ENCODE measurements at regions not wholly inside any gene's neighbourhood (a gene's known extent, or its start where the extent isn't known, plus 50 kb on each side); places are given as distances from the start of the nearest gene placed in this dataset.

DNA sequence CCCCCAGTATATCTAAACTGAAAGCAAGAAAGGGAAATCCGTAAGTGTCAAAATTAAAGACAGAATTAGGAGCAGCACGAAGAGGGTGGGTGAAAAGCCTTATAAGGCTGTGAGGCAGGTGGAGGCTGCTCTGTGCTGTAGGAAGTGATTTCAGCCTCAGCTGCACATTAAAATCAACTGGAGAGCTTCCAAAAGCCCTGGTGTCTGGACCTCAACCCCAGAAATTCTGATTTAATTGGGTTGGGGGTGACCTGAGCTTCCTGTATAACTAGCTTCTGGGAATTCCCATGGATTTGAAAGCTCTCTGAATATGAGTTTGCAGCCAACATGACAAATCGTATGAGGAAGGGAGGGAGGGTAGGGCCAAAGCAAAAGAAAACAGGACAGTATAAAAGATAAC, 242.4 kb upstream of the TMTC4 start:
- no peaks in the 10 kb centered on the region for H3K27me3 ChIP-seq
- DNase-seq (ENCODE audit: extremely low spot score in 2 of 2), result no peak
- intact Hi-C loops (cut with DNase I), result no loop called here
- no peaks in the 10 kb centered on the region for H3K36me3 ChIP-seq
- H3K4me1 ChIP-seq, result no peaks in the 10 kb centered on the region
- no peak overlapping the region for H3K27ac ChIP-seq
- TF ChIP-seq POLR2A (IDR thresholded peaks at IDR 0.05), result no peak
- TF ChIP-seq, protein P1, sequence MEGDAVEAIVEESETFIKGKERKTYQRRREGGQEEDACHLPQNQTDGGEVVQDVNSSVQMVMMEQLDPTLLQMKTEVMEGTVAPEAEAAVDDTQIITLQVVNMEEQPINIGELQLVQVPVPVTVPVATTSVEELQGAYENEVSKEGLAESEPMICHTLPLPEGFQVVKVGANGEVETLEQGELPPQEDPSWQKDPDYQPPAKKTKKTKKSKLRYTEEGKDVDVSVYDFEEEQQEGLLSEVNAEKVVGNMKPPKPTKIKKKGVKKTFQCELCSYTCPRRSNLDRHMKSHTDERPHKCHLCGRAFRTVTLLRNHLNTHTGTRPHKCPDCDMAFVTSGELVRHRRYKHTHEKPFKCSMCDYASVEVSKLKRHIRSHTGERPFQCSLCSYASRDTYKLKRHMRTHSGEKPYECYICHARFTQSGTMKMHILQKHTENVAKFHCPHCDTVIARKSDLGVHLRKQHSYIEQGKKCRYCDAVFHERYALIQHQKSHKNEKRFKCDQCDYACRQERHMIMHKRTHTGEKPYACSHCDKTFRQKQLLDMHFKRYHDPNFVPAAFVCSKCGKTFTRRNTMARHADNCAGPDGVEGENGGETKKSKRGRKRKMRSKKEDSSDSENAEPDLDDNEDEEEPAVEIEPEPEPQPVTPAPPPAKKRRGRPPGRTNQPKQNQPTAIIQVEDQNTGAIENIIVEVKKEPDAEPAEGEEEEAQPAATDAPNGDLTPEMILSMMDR (IDR thresholded peaks at IDR 0.05), result no peak
- no peak for TF ChIP-seq POLR2AphosphoS5 (IDR thresholded peaks at IDR 0.05; ENCODE audit: insufficient read depth in 1 of 2, low read depth in 1 of 2)
- H3K9me3 ChIP-seq, result no peaks in the 10 kb centered on the region
- H3K4me3 ChIP-seq, result no peak overlapping the region

DNA sequence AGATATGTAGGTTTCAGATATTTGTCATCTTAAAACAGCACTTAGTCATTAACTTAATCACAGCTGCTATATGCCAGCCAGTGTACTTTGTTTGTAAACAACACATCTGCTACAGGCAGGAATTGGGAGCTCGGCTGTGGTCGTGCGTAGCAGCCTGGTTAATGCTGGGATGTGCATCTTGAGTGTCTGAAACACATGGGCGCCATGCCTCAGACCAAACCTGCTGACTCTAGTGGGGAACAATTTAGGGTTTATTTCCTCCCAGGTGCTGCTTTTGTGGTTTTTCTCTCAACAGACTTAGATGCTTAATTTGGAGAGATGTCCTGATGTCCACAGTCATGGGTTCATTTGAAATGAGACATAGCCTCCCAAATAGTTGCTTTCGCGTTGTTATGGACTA, 238.5 kb upstream of the TMTC4 start:
- Histone ChIP-seq H3K4me3 (no peak overlapping the region), H3K36me3 (no peaks in the 10 kb centered on the region), H3K27me3 (no peaks in the 10 kb centered on the region), H3K4me1 (no peaks in the 10 kb centered on the region), H3K27ac (no peak overlapping the region), H3K9me3 (no peaks in the 10 kb centered on the region)
- DNase-seq (ENCODE audit: extremely low spot score in 2 of 2), result no peak
- intact Hi-C loops (cut with DNase I), result no loop called here
- no peak for TF ChIP-seq POLR2A (IDR thresholded peaks at IDR 0.05)
- TF ChIP-seq, protein P1 (IDR thresholded peaks at IDR 0.05), result no peak
- TF ChIP-seq POLR2AphosphoS5 (IDR thresholded peaks at IDR 0.05; ENCODE audit: insufficient read depth in 1 of 2, low read depth in 1 of 2), result no peak

DNA sequence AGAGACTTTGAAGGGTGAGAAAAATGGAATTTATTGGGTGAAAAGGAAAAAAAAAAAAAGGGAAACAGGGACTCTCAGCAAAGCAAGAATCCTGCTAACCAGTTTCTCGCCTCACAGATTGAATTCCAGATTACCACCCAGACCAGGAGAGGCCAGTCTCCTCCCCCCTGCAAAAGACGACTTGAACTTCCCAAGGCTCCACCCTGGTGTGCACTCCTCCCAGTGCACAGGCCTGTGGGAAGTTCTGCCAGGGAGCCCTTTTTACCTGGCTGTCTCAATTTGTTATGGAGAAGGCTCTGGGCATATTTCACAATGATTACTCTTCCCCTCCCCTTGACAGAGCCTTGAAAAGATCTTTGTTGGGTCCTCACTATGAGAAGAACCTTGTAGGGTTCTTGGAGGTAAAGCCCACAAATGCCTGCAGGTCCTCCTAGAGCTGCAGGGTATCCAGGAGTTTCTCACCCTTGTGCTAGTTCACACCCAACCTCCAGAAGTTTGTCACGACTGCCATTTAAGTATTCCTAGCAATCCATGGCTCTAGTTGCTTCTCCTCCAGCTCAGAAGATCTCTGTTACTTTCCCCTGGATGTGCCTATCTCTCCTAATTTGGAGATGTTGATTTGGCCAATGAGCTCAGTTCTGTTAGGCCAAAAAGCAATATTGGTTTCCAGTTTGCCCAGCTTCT, 229.8 kb upstream of the TMTC4 start:
- Histone ChIP-seq H3K27me3 (no peaks in the 10 kb centered on the region), H3K4me1 (no peaks in the 10 kb centered on the region), H3K4me3 (no peak overlapping the region), H3K9me3 (no peaks in the 10 kb centered on the region), H3K36me3 (no peaks in the 10 kb centered on the region), H3K27ac (no peak overlapping the region)
- no peak for DNase-seq (ENCODE audit: extremely low spot score in 2 of 2)
- intact Hi-C loops (cut with DNase I), result no loop called here
- TF ChIP-seq, protein P1 (IDR thresholded peaks at IDR 0.05), result no peak
- TF ChIP-seq POLR2AphosphoS5 (IDR thresholded peaks at IDR 0.05; ENCODE audit: insufficient read depth in 1 of 2, low read depth in 1 of 2) (no peak), POLR2A (IDR thresholded peaks at IDR 0.05) (no peak)

DNA sequence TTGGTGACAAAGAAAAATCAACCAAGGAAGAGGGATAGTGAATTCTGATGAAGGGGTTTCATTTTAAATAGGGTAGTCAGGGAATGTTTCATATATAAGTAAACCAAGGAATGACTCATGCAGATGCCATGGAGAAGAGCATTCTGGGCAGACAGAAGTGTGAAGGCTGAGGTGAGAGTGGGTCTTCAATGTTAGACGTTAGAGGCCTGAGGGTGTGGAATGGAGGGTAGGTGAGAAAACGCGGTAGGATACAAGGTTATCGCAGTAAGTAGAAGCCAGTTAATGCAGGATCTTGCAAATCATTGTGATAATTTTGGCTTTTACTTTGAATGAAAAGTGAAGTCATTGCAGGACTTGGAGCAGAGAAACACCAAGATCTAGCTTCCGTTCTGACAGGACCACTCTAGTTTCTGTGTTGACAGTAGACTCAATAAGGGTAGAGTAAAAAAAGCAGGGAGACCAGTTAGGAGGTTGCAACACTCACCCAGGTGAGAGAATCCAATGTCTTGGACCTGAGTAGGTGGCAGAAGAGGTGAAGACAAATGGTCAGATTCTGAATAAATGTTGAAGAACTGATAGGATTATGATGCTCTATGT, 225.2 kb upstream of the TMTC4 start:
- TF ChIP-seq POLR2AphosphoS5 (IDR thresholded peaks at IDR 0.05; ENCODE audit: insufficient read depth in 1 of 2, low read depth in 1 of 2), result no peak
- TF ChIP-seq, protein P1 (IDR thresholded peaks at IDR 0.05), result no peak
- intact Hi-C loops (cut with DNase I), result no loop called here

DNA sequence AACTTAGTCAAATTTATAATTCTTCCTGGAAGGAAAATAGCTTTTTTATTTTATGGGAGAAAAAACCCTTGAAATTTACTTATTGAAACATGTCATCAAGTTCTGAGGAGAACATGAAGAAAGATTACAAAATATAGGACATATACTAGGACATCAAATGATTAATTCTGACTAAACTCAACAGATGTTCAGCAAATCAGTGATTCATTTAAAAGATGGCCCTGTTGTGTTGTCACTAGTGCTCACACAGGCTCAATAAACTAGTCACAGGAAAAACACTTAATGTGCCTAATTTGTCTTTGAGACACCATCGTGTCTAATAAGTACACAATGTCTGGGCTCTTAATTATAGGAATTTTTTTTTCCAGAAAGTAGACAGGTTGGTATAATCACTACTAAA, 223.8 kb upstream of the TMTC4 start:
- no peak for DNase-seq (ENCODE audit: extremely low spot score in 2 of 2)
- H3K27ac ChIP-seq, result no peak overlapping the region
- no peaks in the 10 kb centered on the region for H3K27me3 ChIP-seq
- no peaks in the 10 kb centered on the region for H3K9me3 ChIP-seq
- H3K36me3 ChIP-seq, result no peaks in the 10 kb centered on the region
- no peaks in the 10 kb centered on the region for H3K4me1 ChIP-seq
- TF ChIP-seq, protein P1 (IDR thresholded peaks at IDR 0.05), result no peak
- TF ChIP-seq POLR2AphosphoS5 (IDR thresholded peaks at IDR 0.05; ENCODE audit: insufficient read depth in 1 of 2, low read depth in 1 of 2), result no peak
- TF ChIP-seq POLR2A (IDR thresholded peaks at IDR 0.05), result no peak
- H3K4me3 ChIP-seq, result no peak overlapping the region
- intact Hi-C loops (cut with DNase I), result no loop called here

More for the DNA sequence above, 225.2 kb upstream of the TMTC4 start:
- no peak overlapping the region for H3K4me3 ChIP-seq
- no peak overlapping the region for H3K27ac ChIP-seq
- no peaks in the 10 kb centered on the region for H3K4me1 ChIP-seq
- no peak for DNase-seq (ENCODE audit: extremely low spot score in 2 of 2)
- no peaks in the 10 kb centered on the region for H3K36me3 ChIP-seq
- no peaks in the 10 kb centered on the region for H3K27me3 ChIP-seq
- H3K9me3 ChIP-seq, result no peaks in the 10 kb centered on the region

Measured in vagina (tissue), 2 donors.